ENCODE measurements at regions not wholly inside any gene's neighbourhood (a gene's known extent, or its start where the extent isn't known, plus 50 kb on each side); places are given as distances from the start of the nearest gene placed in this dataset.

DNA sequence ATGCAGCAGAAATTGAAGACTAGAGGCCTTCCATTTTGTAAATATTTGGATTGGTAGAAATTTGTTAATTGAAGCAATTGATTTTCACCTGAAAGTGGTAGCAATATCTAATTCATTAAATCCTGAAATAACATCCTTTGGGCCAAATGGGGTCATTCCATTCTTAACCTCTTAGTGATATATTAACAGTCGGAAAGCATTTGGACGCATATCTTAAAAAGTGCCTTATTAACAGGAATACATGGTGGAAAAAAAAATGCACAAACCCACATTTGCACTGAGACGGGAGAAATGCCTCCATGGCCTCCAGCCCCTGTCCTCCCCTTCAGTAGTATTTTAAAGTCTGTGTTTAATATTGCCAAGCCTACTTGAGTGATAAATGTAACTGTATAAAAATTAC lies 205.5 kb downstream of the TFAP2B start:
- DNase-seq (ENCODE audit: low read depth) = no peak
- no peak overlapping the region for H3K4me3 ChIP-seq (ENCODE audit: low read depth, low read length)
- TF ChIP-seq, protein P1, sequence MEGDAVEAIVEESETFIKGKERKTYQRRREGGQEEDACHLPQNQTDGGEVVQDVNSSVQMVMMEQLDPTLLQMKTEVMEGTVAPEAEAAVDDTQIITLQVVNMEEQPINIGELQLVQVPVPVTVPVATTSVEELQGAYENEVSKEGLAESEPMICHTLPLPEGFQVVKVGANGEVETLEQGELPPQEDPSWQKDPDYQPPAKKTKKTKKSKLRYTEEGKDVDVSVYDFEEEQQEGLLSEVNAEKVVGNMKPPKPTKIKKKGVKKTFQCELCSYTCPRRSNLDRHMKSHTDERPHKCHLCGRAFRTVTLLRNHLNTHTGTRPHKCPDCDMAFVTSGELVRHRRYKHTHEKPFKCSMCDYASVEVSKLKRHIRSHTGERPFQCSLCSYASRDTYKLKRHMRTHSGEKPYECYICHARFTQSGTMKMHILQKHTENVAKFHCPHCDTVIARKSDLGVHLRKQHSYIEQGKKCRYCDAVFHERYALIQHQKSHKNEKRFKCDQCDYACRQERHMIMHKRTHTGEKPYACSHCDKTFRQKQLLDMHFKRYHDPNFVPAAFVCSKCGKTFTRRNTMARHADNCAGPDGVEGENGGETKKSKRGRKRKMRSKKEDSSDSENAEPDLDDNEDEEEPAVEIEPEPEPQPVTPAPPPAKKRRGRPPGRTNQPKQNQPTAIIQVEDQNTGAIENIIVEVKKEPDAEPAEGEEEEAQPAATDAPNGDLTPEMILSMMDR (conservative IDR thresholded peaks at IDR 0.05; ENCODE audit: low read depth, low read length) = no peak

DNA sequence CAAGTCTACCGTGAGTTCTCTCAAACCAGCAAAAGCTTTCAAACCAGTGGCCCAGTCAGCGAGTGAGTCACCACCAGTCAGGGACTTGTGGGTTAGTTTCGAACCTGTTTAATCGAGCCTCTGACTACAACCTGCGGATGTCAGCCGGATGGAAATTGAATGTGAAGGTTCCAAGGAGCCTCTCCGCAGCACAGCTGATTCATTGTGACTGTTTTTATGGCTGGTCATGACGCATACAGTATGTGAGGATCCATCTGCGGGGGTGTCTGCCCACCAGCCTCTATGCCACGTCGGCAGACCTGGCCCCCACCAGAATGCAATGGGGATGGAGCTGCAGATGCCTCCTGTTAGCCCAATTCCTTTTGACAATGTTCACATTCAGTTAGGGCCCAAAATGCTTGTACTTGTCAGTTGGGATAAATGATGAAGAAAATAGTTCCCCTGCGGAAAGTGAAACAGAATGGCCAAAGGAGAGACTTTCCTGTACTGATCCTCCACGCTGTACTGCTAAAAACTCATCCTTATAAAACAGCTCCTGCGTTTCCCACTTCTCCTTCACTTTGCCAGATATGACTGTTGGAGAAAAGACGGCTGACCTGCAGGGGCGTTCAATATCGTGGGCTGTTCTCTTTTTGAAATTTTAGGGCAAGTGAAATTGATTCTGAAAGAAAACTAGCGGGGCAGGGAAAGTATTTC lies 206.6 kb downstream of the TFAP2B start:
- TF ChIP-seq, protein P1 (conservative IDR thresholded peaks at IDR 0.05; ENCODE audit: low read depth, low read length) = no peak
- no peak for DNase-seq (ENCODE audit: low read depth)
- H3K4me3 ChIP-seq (ENCODE audit: low read depth, low read length) = no peak overlapping the region

DNA sequence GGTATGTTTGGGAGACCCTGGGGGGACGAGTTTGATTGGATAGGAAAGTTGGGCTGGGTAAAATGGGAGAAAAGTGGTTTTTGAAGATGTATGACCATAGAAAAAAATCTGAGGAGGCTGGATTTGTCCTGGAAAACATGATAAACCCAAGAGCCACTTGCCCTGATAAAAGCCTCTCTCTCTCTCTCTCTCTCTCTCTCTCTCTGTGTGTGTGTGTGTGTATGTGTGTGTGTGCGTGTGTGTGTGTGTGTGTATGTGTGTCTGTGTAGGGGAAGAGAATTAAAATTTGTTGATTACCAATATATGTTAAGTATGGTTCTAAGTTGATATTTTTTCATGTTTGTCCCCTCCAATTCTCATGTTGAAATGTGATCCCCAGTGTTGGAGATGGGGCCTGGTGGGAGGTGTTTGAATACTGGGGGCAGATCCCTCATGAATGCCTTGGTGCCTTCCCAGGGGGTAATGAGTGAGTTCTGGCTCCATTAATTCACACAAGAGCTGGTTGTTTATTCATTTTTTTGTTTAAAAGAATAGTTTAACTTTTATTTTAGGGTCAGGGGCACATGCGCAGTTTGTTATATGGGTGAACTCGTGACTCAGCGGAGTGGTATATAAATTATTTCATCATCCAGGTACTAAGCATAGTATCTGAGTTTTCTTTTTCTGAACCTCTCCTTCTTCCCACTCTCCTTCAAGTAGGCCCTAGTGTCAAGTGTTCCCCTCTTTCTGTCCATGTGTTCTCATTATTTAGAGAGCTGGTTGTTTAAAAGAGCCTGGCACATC lies 208.8 kb downstream of the TFAP2B start:
- TF ChIP-seq, protein P1 (conservative IDR thresholded peaks at IDR 0.05; ENCODE audit: low read depth, low read length) = no peak
- DNase-seq (ENCODE audit: low read depth) = peak; percentile 17
- no peak overlapping the region for H3K4me3 ChIP-seq (ENCODE audit: low read depth, low read length)

GRCh38 chr6:51028276-51028675 lies 209.6 kb downstream of the TFAP2B start:
- TF ChIP-seq, protein P1 (conservative IDR thresholded peaks at IDR 0.05; ENCODE audit: low read depth, low read length) = no peak

DNA sequence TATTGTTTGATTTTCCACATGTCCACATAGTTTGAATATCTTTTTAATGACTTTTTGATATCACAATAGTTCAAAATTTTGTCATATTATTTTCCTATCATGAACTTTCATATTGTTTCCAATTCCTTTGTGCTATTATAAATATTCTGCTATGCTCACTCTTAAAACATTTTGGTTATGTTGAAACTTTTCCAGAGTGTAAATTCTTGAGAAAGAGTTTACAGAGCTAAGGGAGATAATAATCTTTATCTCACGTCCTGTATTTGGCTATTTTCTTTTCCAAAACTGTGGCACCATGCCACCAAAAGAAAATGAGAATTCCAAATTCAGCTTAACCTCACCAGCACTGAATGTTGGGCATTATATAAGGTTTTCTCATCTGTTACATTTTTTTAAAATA lies 210.9 kb downstream of the TFAP2B start:
- TF ChIP-seq, protein P1 (conservative IDR thresholded peaks at IDR 0.05; ENCODE audit: low read depth, low read length) = no peak

More at GRCh38 chr6:51028276-51028675, 209.6 kb downstream of the TFAP2B start:
- DNase-seq (ENCODE audit: low read depth) = peak; percentile 46
- no peak overlapping the region for H3K4me3 ChIP-seq (ENCODE audit: low read depth, low read length)

GRCh38 chr6:51045548-51045947 lies 226.9 kb downstream of the TFAP2B start:
- TF ChIP-seq, protein P1 (conservative IDR thresholded peaks at IDR 0.05; ENCODE audit: low read depth, low read length) = no peak
- H3K4me3 ChIP-seq (ENCODE audit: low read depth, low read length) = no peak overlapping the region
- no peak for DNase-seq (ENCODE audit: low read depth)

More for the DNA sequence above, 210.9 kb downstream of the TFAP2B start:
- peak; percentile 11 for DNase-seq (ENCODE audit: low read depth)
- no peak overlapping the region for H3K4me3 ChIP-seq (ENCODE audit: low read depth, low read length)

Measured in choroid plexus epithelial cell (primary cell).